ENCODE measurements at regions not wholly inside any gene's neighbourhood (a gene's known extent, or its start where the extent isn't known, plus 50 kb on each side); places are given as distances from the start of the nearest gene placed in this dataset.
"Not testable (repeated sequence)": the region's sequence is repeated elsewhere in the genome, so short reads cannot be mapped to it uniquely, and the experiment has no call there.

- TF ChIP-seq POLR2A (IDR thresholded peaks at IDR 0.05; ENCODE audit: low read length), result no peak
- TF ChIP-seq GATA1 (IDR thresholded peaks at IDR 0.05; ENCODE audit: low read depth, low read length), result no peak
- no peak for DNase-seq
Measured at GRCh38 chr22:23497016-23497885, 82.8 kb downstream of the IGLL1 start.

- TF ChIP-seq GATA1 (IDR thresholded peaks at IDR 0.05; ENCODE audit: low read depth, low read length), result no peak
- TF ChIP-seq POLR2A (IDR thresholded peaks at IDR 0.05; ENCODE audit: low read length), result no peak
- no peak for DNase-seq
Measured at GRCh38 chr22:23496445-23496833, 83.7 kb downstream of the IGLL1 start.

- DNase-seq, result no peak
Measured at GRCh38 chr22:23495614-23496444, 84.3 kb downstream of the IGLL1 start.

DNA sequence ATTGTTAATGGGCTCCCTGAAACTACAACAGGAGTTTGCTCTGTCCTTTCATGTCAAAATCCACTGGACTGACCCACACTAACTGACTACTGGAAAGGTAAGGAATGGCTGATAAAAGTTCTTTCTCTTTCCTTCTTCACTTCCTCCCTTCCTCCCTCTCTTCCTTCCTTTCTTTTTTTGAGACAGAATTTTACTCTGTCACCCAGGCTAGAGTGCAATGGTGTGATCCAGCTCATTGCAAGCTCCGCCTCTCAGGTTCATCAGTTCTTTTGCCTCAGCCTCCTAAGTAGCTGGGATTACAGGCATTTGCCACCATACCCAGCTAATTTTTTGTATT, 85.2 kb downstream of the IGLL1 start:
- DNase-seq, result no peak
- TF ChIP-seq POLR2A (IDR thresholded peaks at IDR 0.05; ENCODE audit: low read length) (no peak), GATA1 (IDR thresholded peaks at IDR 0.05; ENCODE audit: low read depth, low read length) (no peak)

More at GRCh38 chr22:23495614-23496444, 84.3 kb downstream of the IGLL1 start:
- no peak for TF ChIP-seq GATA1 (IDR thresholded peaks at IDR 0.05; ENCODE audit: low read depth, low read length)
- TF ChIP-seq POLR2A (IDR thresholded peaks at IDR 0.05; ENCODE audit: low read length), result no peak

DNA sequence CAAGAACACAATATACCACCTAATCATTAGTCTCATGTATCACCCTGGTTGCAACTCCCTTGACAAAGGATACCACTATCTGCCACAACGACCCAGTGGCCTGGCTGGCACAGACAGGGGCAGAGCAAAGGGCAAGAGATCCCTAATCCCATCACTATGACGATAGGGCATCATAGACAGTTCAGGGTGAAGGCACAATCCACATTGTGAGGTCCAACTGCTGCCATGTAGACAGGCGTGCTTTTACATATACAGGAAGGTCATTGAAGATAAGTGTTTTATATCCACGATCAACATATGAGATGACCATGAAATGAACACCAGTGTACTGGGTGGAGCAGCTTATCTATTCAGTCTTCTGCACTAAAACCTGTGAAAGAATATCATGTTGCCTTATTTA, 94.6 kb downstream of the IGLL1 start:
- TF ChIP-seq POLR2A (IDR thresholded peaks at IDR 0.05; ENCODE audit: low read length), result no peak
- TF ChIP-seq GATA1 (IDR thresholded peaks at IDR 0.05; ENCODE audit: low read depth, low read length), result no peak
- no peak for DNase-seq

DNA sequence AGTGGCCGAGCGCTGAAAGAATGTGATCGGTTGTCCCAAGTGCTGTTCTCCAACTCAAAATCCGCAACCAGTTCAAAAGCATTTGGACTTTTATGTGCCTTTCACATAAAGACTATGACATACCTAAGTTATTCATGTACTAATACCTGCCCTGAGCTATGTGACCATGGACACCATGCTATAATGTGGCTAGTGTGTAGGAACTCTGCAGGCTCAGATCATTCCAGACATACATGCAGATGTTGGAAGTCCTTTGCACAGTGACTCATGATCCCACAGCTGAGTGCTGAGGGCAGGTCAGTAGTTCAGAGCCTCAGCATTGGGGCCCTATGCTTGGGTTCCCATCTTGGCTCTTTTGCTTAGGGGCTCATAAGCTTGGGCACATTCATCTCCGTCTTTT, 95.4 kb downstream of the IGLL1 start:
- TF ChIP-seq GATA1 (IDR thresholded peaks at IDR 0.05; ENCODE audit: low read depth, low read length) (no peak), POLR2A (IDR thresholded peaks at IDR 0.05; ENCODE audit: low read length) (no peak)
- no peak for DNase-seq

GRCh38 chr22:23481369-23481768, 98.7 kb downstream of the IGLL1 start:
- TF ChIP-seq GATA1 (IDR thresholded peaks at IDR 0.05; ENCODE audit: low read depth, low read length), result no peak
- TF ChIP-seq POLR2A (IDR thresholded peaks at IDR 0.05; ENCODE audit: low read length), result no peak
- no peak for DNase-seq

DNA sequence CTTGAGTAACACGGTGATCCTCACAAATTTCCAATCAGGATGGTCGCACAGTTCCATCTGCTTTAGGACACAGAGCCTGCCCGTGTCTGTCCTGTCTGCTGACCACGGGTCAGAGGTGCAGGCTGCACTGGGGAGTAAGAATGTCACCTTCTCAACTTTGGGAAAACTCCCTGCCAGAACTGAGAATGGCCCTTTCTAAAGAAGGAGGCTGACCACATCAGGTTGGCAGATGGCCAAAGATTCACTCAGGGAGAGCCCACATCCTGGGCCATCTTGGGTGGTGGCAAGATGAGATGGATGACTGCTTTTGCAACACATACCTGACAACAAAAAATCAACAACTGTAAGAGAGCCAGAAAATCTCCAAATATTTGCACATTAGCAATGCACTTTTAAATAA, 101.9 kb downstream of the IGLL1 start:
- no peak for DNase-seq
- TF ChIP-seq POLR2A (IDR thresholded peaks at IDR 0.05; ENCODE audit: low read length) (no peak), GATA1 (IDR thresholded peaks at IDR 0.05; ENCODE audit: low read depth, low read length) (no peak)

DNA sequence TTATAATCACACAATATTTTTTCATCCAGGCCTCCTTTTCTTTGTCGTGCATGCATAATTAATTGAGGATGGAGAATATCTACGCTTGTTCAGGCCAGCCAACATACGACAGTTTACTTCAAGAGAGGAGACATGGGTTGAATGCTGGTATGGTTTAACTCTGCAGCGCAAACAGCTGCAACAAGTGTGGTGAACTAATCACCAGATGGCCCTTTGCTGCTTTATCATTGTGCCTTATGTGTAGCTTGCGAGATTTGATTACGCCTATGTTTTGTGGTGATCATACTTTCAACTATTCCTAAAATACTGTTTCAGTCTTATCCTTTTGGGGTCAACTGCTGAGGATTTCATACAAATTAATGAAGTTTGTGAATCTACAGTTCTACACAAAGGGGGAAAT, 105.6 kb downstream of the IGLL1 start:
- DNase-seq, result not testable (repeated sequence)

DNA sequence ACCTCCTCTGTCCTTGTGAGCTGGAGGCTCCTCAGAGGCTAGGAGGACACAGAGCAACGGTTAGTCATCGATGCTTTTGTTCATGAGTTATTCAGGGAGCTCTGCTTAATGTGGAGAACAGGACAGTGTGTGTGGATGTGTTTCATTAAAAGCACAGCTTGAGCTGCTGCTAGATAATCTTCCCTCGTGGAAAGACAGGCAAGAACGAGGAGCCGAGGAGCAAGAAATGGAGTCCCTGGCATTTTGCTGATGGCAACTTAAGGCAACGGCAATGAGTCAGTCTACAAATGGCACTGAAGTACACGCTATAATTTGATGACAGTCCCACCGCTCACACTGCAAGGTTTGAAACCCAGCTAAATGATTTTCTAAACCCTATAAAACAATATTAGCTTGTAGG, 106.2 kb downstream of the IGLL1 start:
- TF ChIP-seq POLR2A (IDR thresholded peaks at IDR 0.05; ENCODE audit: low read length) (no peak), GATA1 (IDR thresholded peaks at IDR 0.05; ENCODE audit: low read depth, low read length) (no peak)
- no peak for DNase-seq

DNA sequence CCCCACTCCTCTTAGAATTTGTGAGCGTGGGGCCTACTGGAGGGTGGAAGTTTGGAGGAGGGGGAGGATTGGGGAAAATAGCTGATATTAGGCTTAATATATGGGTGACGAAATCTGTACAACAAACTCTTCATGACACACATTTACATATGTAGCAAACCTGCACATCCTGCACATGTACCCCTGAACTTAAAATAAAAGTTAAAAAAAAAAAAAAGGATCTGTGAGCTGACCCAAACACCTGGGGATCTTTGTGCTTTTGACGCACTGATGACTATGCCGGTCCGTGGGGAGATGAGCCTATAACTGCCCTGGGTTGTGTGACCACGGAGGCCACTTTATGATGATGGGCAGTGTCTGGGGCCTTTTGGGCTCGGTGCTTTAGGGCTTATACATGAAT, 107.7 kb downstream of the IGLL1 start:
- not testable (repeated sequence) for DNase-seq

DNA sequence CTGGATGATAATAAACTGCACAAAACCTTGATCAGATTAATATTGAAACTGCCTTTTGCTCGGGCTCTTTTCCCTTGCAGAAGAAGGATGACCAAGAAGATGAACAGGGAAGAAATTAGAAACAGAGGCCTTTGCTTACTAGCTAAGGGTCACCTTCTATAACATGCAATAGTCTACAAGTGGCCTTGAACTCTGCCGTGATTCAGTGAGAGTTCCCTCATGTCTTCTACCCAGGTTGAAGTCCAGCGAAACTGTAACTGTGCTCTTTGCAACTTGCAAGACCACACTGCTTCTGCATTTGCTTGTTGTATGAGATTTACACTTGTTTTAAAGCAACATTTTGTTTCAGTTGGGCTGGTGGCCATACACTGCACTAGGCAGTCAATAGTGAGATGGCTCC, 108.4 kb downstream of the IGLL1 start:
- TF ChIP-seq POLR2A (IDR thresholded peaks at IDR 0.05; ENCODE audit: low read length), result no peak
- TF ChIP-seq GATA1 (IDR thresholded peaks at IDR 0.05; ENCODE audit: low read depth, low read length), result no peak
- DNase-seq, result no peak

- TF ChIP-seq GATA1 (IDR thresholded peaks at IDR 0.05; ENCODE audit: low read depth, low read length) (no peak), POLR2A (IDR thresholded peaks at IDR 0.05; ENCODE audit: low read length) (no peak)
- DNase-seq, result no peak
Measured at GRCh38 chr22:23470811-23471389, 109.2 kb downstream of the IGLL1 start.

DNA sequence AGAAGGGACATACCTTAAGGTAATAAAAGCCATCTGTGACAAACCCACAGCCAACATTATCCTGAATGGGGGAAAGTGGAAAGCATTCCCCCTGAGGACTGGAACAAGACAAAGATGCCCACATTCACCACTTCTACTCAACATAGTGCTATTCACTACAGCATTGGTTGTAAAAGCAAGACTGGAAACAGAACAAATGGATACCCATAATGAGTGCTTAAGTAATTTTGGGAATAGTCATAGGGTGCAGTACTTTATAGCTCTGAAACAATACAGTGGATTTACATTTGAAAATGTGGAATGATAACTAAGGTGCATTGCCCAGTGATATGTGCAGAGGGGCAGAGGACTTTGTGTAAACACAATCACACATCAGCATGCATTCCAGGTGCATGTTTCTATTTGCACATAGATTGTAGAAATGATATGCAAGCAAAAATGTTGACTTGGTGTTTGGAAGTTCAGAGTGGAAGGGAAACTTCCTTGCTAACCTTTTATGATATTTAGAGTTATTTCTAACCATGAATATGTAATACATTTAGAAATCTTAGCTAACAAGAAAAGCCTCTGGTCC, 112.3 kb downstream of the IGLL1 start:
- no peak for TF ChIP-seq GATA1 (IDR thresholded peaks at IDR 0.05; ENCODE audit: low read depth, low read length)
- TF ChIP-seq POLR2A (IDR thresholded peaks at IDR 0.05; ENCODE audit: low read length), result no peak
- DNase-seq, result no peak
